IMR-90 (cell line): ENCODE measurements at regions not wholly inside any gene's neighbourhood (a gene's known extent, or its start where the extent isn't known, plus 50 kb on each side); places are given as distances from the start of the nearest gene placed in this dataset.

Experiments
- BHLHE40 ChIP-seq: fragments of 150-350 bp; IDR thresholded peaks from 2 replicates; pipeline ENCODE4 v1.6.1; 2016; ENCODE audit warnings: mild to moderate bottlenecking, low read depth, low read length
- CTCF ChIP-seq: conservative IDR thresholded peaks from 2 replicates; pipeline ENCODE4 v1.5.1; 2012; ENCODE audit warnings: mild to moderate bottlenecking, low read depth, low read length, improper control_type of control experiment
- ELK1 ChIP-seq: fragments of 150-350 bp; IDR thresholded peaks from 2 replicates; pipeline ENCODE4 v1.6.1; 2016; ENCODE audit warnings: low read depth, mild to moderate bottlenecking, low read length, moderate library complexity, borderline replicate concordance
- MAZ ChIP-seq: IDR thresholded peaks from 2 replicates; pipeline ENCODE4 v1.6.1; 2012; ENCODE audit warnings: low read depth, mild to moderate bottlenecking, low read length, improper control_type of control experiment, moderate library complexity, borderline replicate concordance
- MXI1 ChIP-seq: IDR thresholded peaks from 2 replicates; pipeline ENCODE4 v1.6.1; 2012; ENCODE audit warnings: low read depth, mild to moderate bottlenecking, low read length, moderate library complexity, borderline replicate concordance
- POLR2A ChIP-seq: IDR thresholded peaks from 2 replicates; pipeline ENCODE4 v1.6.1; 2012; ENCODE audit warnings: mild to moderate bottlenecking, low read depth, low read length
- RAD21 ChIP-seq: IDR thresholded peaks from 2 replicates; pipeline ENCODE4 v1.6.1; 2012; ENCODE audit warnings: low read length, improper control_type of control experiment
- RFX5 ChIP-seq: IDR thresholded peaks from 2 replicates; pipeline ENCODE4 v1.8.0; 2012; ENCODE audit warnings: low read depth, mild to moderate bottlenecking, low read length, moderate library complexity

- TF ChIP-seq CTCF (no peak), POLR2A (no peak), MXI1 (no peak), ELK1 (no peak), RAD21 (no peak), BHLHE40 (no peak), MAZ (no peak), RFX5 (no peak)
These were observed 575.9 kb downstream of the HS3ST4 start for GRCh38 chr16:26267641-26268040.
